Neural progenitor cell (in vitro differentiated cells): ENCODE measurements at regions not wholly inside any gene's neighbourhood (a gene's known extent, or its start where the extent isn't known, plus 50 kb on each side); places are given as distances from the start of the nearest gene placed in this dataset.
"Not testable (repeated sequence)": the region's sequence is repeated elsewhere in the genome, so short reads cannot be mapped to it uniquely, and the experiment has no call there.

ENCODE experiments used
- DNase-seq: peaks from one replicate; pipeline ENCODE4 v3.0.0-alpha.2; 2016; ENCODE audit warnings: low spot score
- H2AFZ ChIP-seq: fragments of 200-600 bp; sonication (generic); replicated peaks from 2 replicates; pipeline ENCODE4 v1.6.1; 2016; ENCODE audit warnings: antibody characterized with exemption
- H3F3A ChIP-seq: fragments of 200-600 bp; sonication (generic); 2 replicates; pipeline ENCODE4 v1.6.1; 2016; ENCODE audit warnings: antibody characterized with exemption, low read depth
- H3K27ac ChIP-seq: fragments of 200-600 bp; sonication (generic); 2 replicates; pipeline ENCODE4 v1.5.1; 2016; ENCODE audit warnings: mild to moderate bottlenecking
- H3K27me3 ChIP-seq: fragments of 200-600 bp; sonication (generic); 2 replicates; pipeline ENCODE4 v1.6.1; 2016; ENCODE audit warnings: mild to moderate bottlenecking, moderate library complexity
- H3K36me3 ChIP-seq: fragments of 200-600 bp; sonication (generic); 2 replicates; pipeline ENCODE4 v1.5.1; 2016
- H3K4me1 ChIP-seq: fragments of 200-600 bp; sonication (generic); 2 replicates; pipeline ENCODE4 v1.6.1; 2016; ENCODE audit warnings: mixed run types
- H3K4me2 ChIP-seq: fragments of 200-600 bp; sonication (generic); 2 replicates; pipeline ENCODE4 v1.6.1; 2016
- H3K4me3 ChIP-seq: fragments of 200-600 bp; sonication (generic); 2 replicates; pipeline ENCODE4 v1.5.1; 2016
- H3K79me2 ChIP-seq: fragments of 200-600 bp; sonication (generic); 2 replicates; pipeline ENCODE4 v1.6.1; 2016; ENCODE audit warnings: low read depth
- H3K9ac ChIP-seq: fragments of 200-600 bp; sonication (generic); 2 replicates; pipeline ENCODE4 v1.6.1; 2016
- H3K9me3 ChIP-seq: fragments of 200-600 bp; sonication (generic); 2 replicates; pipeline ENCODE4 v1.5.1; 2016; ENCODE audit warnings: low read depth
- H4K20me1 ChIP-seq: fragments of 200-600 bp; sonication (generic); 2 replicates; pipeline ENCODE4 v1.6.1; 2016; ENCODE audit warnings: low read depth
- H3K27ac Mint-ChIP-seq: 3 replicates; pipeline ENCODE4 v1.8.0; 2021; ENCODE audit warnings: mixed read lengths
- H3K27me3 Mint-ChIP-seq: 2 replicates; pipeline ENCODE4 v1.8.0; 2022; ENCODE audit warnings: low read depth, mild to moderate bottlenecking, inconsistent platforms, moderate library complexity, mixed read lengths; ENCODE audit not compliant: insufficient read depth
- H3K36me3 Mint-ChIP-seq: 3 replicates; pipeline ENCODE4 v1.8.0; 2021; ENCODE audit warnings: mixed read lengths
- H3K4me1 Mint-ChIP-seq: 3 replicates; pipeline ENCODE4 v1.8.0; 2021; ENCODE audit warnings: mixed read lengths
- H3K4me3 Mint-ChIP-seq: 3 replicates; pipeline ENCODE4 v1.8.0; 2021; ENCODE audit warnings: mild to moderate bottlenecking, moderate library complexity, mixed read lengths
- H3K9me3 Mint-ChIP-seq: 3 replicates; pipeline ENCODE4 v1.8.0; 2020; ENCODE audit warnings: mixed read lengths
- EZH2 ChIP-seq: fragments of 200-600 bp; sonication (generic); IDR thresholded peaks from 2 replicates; pipeline ENCODE4 v1.6.1; 2017; ENCODE audit warnings: antibody characterized with exemption, mild to moderate bottlenecking, moderate library complexity
- EZH2phosphoT487 ChIP-seq: fragments of 200-600 bp; sonication (generic); IDR thresholded peaks from 2 replicates; pipeline ENCODE4 v1.6.1; 2017; ENCODE audit warnings: antibody characterized with exemption
- TF ChIP-seq, protein P1 (sequence below): fragments of 200-600 bp; sonication (generic); IDR thresholded peaks from 2 replicates; pipeline ENCODE4 v1.5.1; 2017; ENCODE audit warnings: antibody characterized with exemption, mild to moderate bottlenecking

GRCh38 chr12:96104566-96104965 is 69.2 kb upstream of the LTA4H start:
- H3K36me3 ChIP-seq = no peaks in the 10 kb centered on the region
- Mint-ChIP-seq H3K36me3 (no peaks in the 10 kb centered on the region), H3K27me3 (peaks cover 11% of the 10 kb centered on the region), H3K9me3 (peaks cover 8% of the 10 kb centered on the region), H3K4me3 (no peak overlapping the region), H3K4me1 (peaks cover 18% of the 10 kb centered on the region), H3K27ac (peak overlapping the region; percentile 32)
- H3K27me3 ChIP-seq = no peaks in the 10 kb centered on the region
- no peaks in the 10 kb centered on the region for H3K4me1 ChIP-seq
- no peak overlapping the region for H3K4me2 ChIP-seq
- DNase-seq = no peak
- H3K9me3 ChIP-seq = no peaks in the 10 kb centered on the region
- no peak overlapping the region for H3K4me3 ChIP-seq
- no peaks in the 10 kb centered on the region for H4K20me1 ChIP-seq
- H2AFZ ChIP-seq = no peak overlapping the region
- no peaks in the 10 kb centered on the region for H3F3A ChIP-seq
- no peak for TF ChIP-seq EZH2
- no peak overlapping the region for H3K27ac ChIP-seq
- no peaks in the 10 kb centered on the region for H3K79me2 ChIP-seq
- H3K9ac ChIP-seq = no peak overlapping the region

DNA sequence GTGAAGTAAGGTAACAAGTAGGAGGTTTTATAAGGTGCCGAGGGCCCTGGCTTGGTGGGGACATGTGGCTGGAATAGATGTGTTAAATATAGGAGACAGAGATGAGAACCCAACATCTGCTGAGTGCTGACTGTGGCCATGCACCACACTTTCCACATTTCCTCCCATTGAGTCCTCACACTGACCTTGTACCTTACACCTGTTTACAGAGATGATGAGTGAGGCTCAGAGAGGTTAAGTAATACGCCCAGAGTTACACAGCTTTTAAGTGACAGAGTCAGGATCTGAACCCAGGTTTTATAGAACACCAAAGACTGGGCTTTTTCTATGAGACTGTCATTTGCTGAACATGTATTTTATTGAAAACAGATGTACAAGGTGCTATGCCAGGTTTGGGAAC is 70.8 kb upstream of the LTA4H start:
- H3K27me3 ChIP-seq = no peaks in the 10 kb centered on the region
- no peak overlapping the region for H3K4me2 ChIP-seq
- H3K4me3 ChIP-seq = no peak overlapping the region
- no peaks in the 10 kb centered on the region for H3K4me1 ChIP-seq
- Mint-ChIP-seq H3K9me3 (peaks cover 8% of the 10 kb centered on the region), H3K36me3 (no peaks in the 10 kb centered on the region), H3K4me1 (peaks cover 18% of the 10 kb centered on the region), H3K4me3 (peak overlapping the region; percentile 40), H3K27me3 (peaks cover 11% of the 10 kb centered on the region), H3K27ac (peak overlapping the region; percentile 40)
- no peak overlapping the region for H2AFZ ChIP-seq
- H3K9ac ChIP-seq = no peak overlapping the region
- H3K27ac ChIP-seq = no peak overlapping the region
- TF ChIP-seq, protein P1, sequence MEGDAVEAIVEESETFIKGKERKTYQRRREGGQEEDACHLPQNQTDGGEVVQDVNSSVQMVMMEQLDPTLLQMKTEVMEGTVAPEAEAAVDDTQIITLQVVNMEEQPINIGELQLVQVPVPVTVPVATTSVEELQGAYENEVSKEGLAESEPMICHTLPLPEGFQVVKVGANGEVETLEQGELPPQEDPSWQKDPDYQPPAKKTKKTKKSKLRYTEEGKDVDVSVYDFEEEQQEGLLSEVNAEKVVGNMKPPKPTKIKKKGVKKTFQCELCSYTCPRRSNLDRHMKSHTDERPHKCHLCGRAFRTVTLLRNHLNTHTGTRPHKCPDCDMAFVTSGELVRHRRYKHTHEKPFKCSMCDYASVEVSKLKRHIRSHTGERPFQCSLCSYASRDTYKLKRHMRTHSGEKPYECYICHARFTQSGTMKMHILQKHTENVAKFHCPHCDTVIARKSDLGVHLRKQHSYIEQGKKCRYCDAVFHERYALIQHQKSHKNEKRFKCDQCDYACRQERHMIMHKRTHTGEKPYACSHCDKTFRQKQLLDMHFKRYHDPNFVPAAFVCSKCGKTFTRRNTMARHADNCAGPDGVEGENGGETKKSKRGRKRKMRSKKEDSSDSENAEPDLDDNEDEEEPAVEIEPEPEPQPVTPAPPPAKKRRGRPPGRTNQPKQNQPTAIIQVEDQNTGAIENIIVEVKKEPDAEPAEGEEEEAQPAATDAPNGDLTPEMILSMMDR = no peak
- TF ChIP-seq EZH2 (no peak), EZH2phosphoT487 (no peak)
- no peaks in the 10 kb centered on the region for H3F3A ChIP-seq
- no peaks in the 10 kb centered on the region for H3K9me3 ChIP-seq
- no peak for DNase-seq
- no peaks in the 10 kb centered on the region for H3K36me3 ChIP-seq
- H4K20me1 ChIP-seq = no peaks in the 10 kb centered on the region
- H3K79me2 ChIP-seq = no peaks in the 10 kb centered on the region

GRCh38 chr12:96107236-96107635 is 71.8 kb upstream of the LTA4H start:
- H3K4me2 ChIP-seq = no peak overlapping the region
- no peaks in the 10 kb centered on the region for H4K20me1 ChIP-seq
- H3K4me1 ChIP-seq = no peaks in the 10 kb centered on the region
- H3K4me3 ChIP-seq = no peak overlapping the region
- Mint-ChIP-seq H3K4me3 (no peak overlapping the region), H3K4me1 (peaks cover 18% of the 10 kb centered on the region), H3K9me3 (peaks cover 8% of the 10 kb centered on the region), H3K27ac (peak overlapping the region; percentile 98), H3K36me3 (no peaks in the 10 kb centered on the region), H3K27me3 (peaks cover 11% of the 10 kb centered on the region)
- no peaks in the 10 kb centered on the region for H3K36me3 ChIP-seq
- TF ChIP-seq, protein P1 = no peak
- no peak for TF ChIP-seq EZH2phosphoT487
- TF ChIP-seq EZH2 = no peak
- no peak for DNase-seq
- H3F3A ChIP-seq = no peaks in the 10 kb centered on the region
- no peak overlapping the region for H3K9ac ChIP-seq
- H2AFZ ChIP-seq = no peak overlapping the region
- no peaks in the 10 kb centered on the region for H3K9me3 ChIP-seq
- H3K27me3 ChIP-seq = no peaks in the 10 kb centered on the region
- no peaks in the 10 kb centered on the region for H3K79me2 ChIP-seq
- no peak overlapping the region for H3K27ac ChIP-seq

GRCh38 chr12:96108321-96108720 is 72.9 kb upstream of the LTA4H start:
- Histone ChIP-seq H2AFZ (no peak overlapping the region), H3F3A (no peaks in the 10 kb centered on the region), H3K36me3 (no peaks in the 10 kb centered on the region), H3K9ac (no peak overlapping the region), H3K4me3 (no peak overlapping the region), H4K20me1 (no peaks in the 10 kb centered on the region), H3K79me2 (no peaks in the 10 kb centered on the region), H3K4me2 (no peak overlapping the region), H3K27ac (no peak overlapping the region), H3K9me3 (no peaks in the 10 kb centered on the region), H3K4me1 (no peaks in the 10 kb centered on the region), H3K27me3 (no peaks in the 10 kb centered on the region)
- peak overlapping the region; percentile 22 for H3K4me3 Mint-ChIP-seq
- H3K36me3 Mint-ChIP-seq = no peaks in the 10 kb centered on the region
- peaks cover 18% of the 10 kb centered on the region for H3K4me1 Mint-ChIP-seq
- H3K9me3 Mint-ChIP-seq = peaks cover 8% of the 10 kb centered on the region
- no peak for DNase-seq
- TF ChIP-seq, protein P1 = no peak
- TF ChIP-seq EZH2 (no peak), EZH2phosphoT487 (no peak)
- peaks cover 9% of the 10 kb centered on the region for H3K27me3 Mint-ChIP-seq
- H3K27ac Mint-ChIP-seq = peak overlapping the region; percentile 98

- not testable (repeated sequence) for H3K4me3 ChIP-seq, H3K4me3 Mint-ChIP-seq, H3K9me3 Mint-ChIP-seq, H3K27me3 ChIP-seq, H3K9me3 ChIP-seq, H3F3A ChIP-seq, H3K4me1 ChIP-seq, H3K27me3 Mint-ChIP-seq, H2AFZ ChIP-seq, H3K27ac Mint-ChIP-seq, H3K36me3 ChIP-seq, H3K27ac ChIP-seq, H4K20me1 ChIP-seq, H3K4me2 ChIP-seq, DNase-seq, H3K9ac ChIP-seq, H3K36me3 Mint-ChIP-seq, H3K79me2 ChIP-seq
- H3K4me1 Mint-ChIP-seq = peaks cover 18% of the 10 kb centered on the region
These were observed 73.6 kb upstream of the LTA4H start for GRCh38 chr12:96108941-96109340.
